ENCODE measurements at regions not wholly inside any gene's neighbourhood (a gene's known extent, or its start where the extent isn't known, plus 50 kb on each side); places are given as distances from the start of the nearest gene placed in this dataset.

- TF ChIP-seq ETV6 (conservative IDR thresholded peaks at IDR 0.05 in 1 of 2, IDR thresholded peaks at IDR 0.05 in 1 of 2; ENCODE audit: borderline replicate concordance in 1 of 2, low read depth in 1 of 2) (no peak), RFX5 (IDR thresholded peaks at IDR 0.05; ENCODE audit: low read depth, low read length) (no peak), ELK1 (IDR thresholded peaks at IDR 0.05; ENCODE audit: low read depth, low read length) (no peak), HDGF (IDR thresholded peaks at IDR 0.05) (no peak)
These were observed 456.2 kb downstream of the FAT4 start for GRCh38 chr4:125770814-125771398.
